HAP-1 (cell line): ENCODE measurements at regions not wholly inside any gene's neighbourhood (a gene's known extent, or its start where the extent isn't known, plus 50 kb on each side); places are given as distances from the start of the nearest gene placed in this dataset.

Experiments
- DNase-seq, 2 experiments: peaks; one replicate each; pipeline ENCODE4 v3.0.0-alpha.2; 2016 to 2020; ENCODE audit warnings: low spot score in 2 of 2
- H3K27me3 ChIP-seq: fragments of 250-450 bp; sonication (Bioruptor Pico); 2 replicates; pipeline ENCODE4 v1.5.1; 2020; ENCODE audit warnings: low read depth, mild to moderate bottlenecking, moderate library complexity
- H3K36me3 ChIP-seq: fragments of 250-450 bp; sonication (Bioruptor Pico); replicated peaks from 2 replicates; pipeline ENCODE4 v1.5.1; 2020; ENCODE audit warnings: mild to moderate bottlenecking
- H3K4me1 ChIP-seq: fragments of 250-450 bp; sonication (Bioruptor Pico); 2 replicates; pipeline ENCODE4 v1.5.1; 2020; ENCODE audit warnings: mild to moderate bottlenecking
- H3K4me3 ChIP-seq: fragments of 250-450 bp; sonication (Bioruptor Pico); 2 replicates; pipeline ENCODE4 v1.5.1; 2020; ENCODE audit warnings: mild to moderate bottlenecking, moderate library complexity
- H3K9me3 ChIP-seq: fragments of 250-450 bp; sonication (Bioruptor Pico); 2 replicates; pipeline ENCODE4 v1.5.1; 2020; ENCODE audit warnings: mild to moderate bottlenecking, moderate library complexity
- in situ Hi-C: fragments of 300-500 bp; cut with MboI; formaldehyde crosslinking; loops from 3 replicates; pipeline ENCODE4 v1.14.3; 2020; ENCODE audit warnings: low sequenced_read_pairs, inconsistent platforms, mixed read lengths

DNA sequence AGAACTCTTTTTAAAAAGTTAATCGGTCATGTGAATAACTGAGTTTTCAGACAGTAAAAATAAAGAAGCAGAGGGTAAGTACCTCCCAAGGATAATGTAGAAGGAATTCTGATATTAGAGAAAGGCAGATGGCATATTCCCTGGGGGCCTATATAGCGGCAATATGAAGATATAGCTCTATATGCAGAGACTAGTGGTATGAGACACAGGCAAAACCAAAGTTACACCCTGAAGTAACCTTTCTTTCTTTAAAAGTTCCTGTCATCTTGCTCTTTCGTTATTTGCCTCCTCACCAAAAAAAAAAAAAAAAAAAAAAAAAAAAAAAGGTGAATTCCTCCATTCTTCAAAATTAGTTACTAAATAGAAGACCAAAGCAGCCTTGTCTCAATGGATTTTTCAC lies 76.2 kb upstream of the ARHGAP32 start:
- no peaks in the 10 kb centered on the region for H3K36me3 ChIP-seq
- no peaks in the 10 kb centered on the region for H3K4me1 ChIP-seq
- no peak for DNase-seq
- in situ Hi-C loops, result no loop called here
- H3K27me3 ChIP-seq, result no peaks in the 10 kb centered on the region
- H3K9me3 ChIP-seq, result no peaks in the 10 kb centered on the region
- H3K4me3 ChIP-seq, result no peak overlapping the region

DNA sequence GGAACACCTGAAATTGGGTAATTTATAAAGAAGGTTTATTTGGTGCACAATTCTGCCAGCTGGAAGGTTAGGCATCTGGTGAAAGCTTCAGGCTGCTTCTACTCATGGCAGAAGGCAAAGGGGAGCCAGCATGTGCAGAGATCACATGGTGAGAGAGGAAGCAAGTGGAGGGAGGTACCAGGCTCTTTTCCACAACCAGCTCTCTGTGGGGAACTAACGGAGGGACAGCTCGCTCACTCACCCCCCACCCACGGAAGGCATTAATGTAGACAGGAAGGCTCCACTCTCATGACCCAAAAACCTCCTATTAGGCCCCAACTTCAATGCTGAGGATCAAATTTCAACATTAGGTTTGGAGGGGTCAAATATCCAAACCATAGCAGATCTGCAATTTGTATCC lies 75.6 kb upstream of the ARHGAP32 start:
- in situ Hi-C loops, result no loop called here
- H3K36me3 ChIP-seq, result no peaks in the 10 kb centered on the region
- no peaks in the 10 kb centered on the region for H3K27me3 ChIP-seq
- H3K4me1 ChIP-seq, result no peaks in the 10 kb centered on the region
- no peaks in the 10 kb centered on the region for H3K9me3 ChIP-seq
- no peak overlapping the region for H3K4me3 ChIP-seq
- DNase-seq, result no peak

DNA sequence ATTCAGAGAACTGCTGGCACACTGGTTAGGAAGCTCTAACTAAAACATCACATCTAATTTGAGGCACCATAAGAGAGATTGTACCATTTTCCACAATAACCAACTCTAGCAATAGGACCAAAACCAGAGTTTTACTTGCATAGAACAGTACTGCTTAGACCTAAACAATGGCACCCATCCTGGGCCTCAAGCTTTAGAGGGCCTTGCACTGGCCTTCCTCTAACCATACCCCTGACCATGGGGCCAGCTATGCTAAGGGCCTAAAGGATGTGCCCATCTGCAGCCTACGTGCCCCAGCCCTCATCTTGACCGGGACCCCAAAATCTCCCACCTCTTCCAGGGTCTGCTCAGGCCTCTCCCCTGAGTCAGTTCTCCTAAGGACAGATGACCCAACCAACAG lies 74.4 kb upstream of the ARHGAP32 start:
- Histone ChIP-seq H3K9me3 (no peaks in the 10 kb centered on the region), H3K27me3 (no peaks in the 10 kb centered on the region), H3K4me3 (no peak overlapping the region), H3K36me3 (no peaks in the 10 kb centered on the region), H3K4me1 (no peaks in the 10 kb centered on the region)
- no peak for DNase-seq
- in situ Hi-C loops, result no loop called here

DNA sequence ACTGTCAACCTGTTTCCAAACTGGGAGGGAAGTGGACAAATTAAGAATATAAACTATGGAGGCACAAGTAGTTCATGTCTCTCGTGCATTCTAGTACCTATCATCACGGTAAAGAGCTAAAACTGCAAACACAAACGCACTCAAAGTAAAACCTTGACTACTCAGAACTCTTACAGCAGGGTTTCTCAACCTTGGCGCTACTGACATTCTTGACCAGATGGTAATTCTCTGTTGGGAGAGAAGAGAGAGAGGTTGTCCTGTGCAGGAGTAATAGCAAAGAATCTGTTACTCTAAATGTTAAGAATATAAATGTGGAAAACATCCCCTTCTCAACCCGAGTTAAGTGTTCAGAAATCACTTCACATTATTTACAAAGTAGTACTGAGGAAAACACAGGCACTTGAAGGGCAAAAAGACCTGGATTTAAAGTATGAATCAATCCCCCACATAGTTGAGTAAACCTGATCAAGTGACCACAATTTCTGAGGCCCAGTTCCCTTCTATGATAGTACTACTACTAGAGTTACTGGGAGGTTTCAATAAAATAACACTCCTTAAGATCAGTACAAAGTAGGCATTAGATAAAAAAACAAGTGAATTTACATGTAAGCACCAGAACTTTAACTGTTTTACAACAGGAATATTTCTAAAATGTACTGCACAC lies 73.1 kb upstream of the ARHGAP32 start:
- H3K36me3 ChIP-seq, result no peaks in the 10 kb centered on the region
- no peaks in the 10 kb centered on the region; the same call in none of the 2 replicates for H3K4me1 ChIP-seq
- no peak overlapping the region for H3K4me3 ChIP-seq
- no peaks in the 10 kb centered on the region for H3K9me3 ChIP-seq
- H3K27me3 ChIP-seq, result no peaks in the 10 kb centered on the region
- in situ Hi-C loops, result no loop called here
- DNase-seq, result no peak

DNA sequence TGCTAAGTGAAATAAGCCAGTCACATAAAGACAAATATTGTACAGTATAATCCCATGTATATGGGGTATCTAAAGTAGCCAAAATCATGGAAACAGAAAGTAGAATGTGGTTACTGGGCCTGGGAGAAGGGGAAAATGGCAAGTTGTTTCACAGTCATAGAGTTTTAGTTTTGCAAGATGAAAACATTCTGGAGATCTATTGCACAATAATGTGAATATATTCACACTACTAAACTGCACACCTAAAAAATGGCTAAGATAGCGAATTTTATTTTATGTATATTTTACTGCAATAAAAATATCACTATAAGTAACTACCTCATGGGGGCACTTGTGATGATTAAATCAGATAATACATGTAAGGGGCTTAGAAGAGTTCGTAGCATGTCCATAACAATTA lies 72.0 kb upstream of the ARHGAP32 start:
- H3K4me3 ChIP-seq, result no peak overlapping the region
- no peaks in the 10 kb centered on the region for H3K36me3 ChIP-seq
- peaks cover 6% of the 10 kb centered on the region for H3K4me1 ChIP-seq
- DNase-seq, result no peak
- no peaks in the 10 kb centered on the region for H3K27me3 ChIP-seq
- H3K9me3 ChIP-seq, result no peaks in the 10 kb centered on the region
- in situ Hi-C loops, result no loop called here

DNA sequence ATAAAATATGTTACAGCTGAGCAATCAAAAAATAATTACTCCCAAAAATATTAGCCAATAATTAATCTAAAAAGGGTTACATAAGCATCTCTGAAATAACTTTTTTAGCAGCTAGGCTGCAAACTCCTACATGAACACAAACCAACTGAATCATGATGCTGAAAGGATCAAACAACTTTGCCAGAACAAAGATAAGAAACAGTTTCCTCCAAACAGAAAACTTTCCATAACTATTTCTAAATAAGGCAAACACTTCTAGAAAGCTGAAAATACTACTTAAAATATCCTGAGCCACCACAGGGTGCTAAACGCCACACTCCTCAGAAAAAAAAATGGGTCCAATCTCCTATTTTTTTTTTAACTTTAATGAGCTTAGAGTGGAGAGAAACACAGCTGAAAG lies 68.6 kb upstream of the ARHGAP32 start:
- H3K36me3 ChIP-seq, result no peaks in the 10 kb centered on the region
- no peaks in the 10 kb centered on the region for H3K9me3 ChIP-seq
- no peak for DNase-seq
- H3K4me1 ChIP-seq, result peaks cover 6% of the 10 kb centered on the region
- no peaks in the 10 kb centered on the region for H3K27me3 ChIP-seq
- in situ Hi-C loops, result no loop called here
- H3K4me3 ChIP-seq, result no peak overlapping the region

DNA sequence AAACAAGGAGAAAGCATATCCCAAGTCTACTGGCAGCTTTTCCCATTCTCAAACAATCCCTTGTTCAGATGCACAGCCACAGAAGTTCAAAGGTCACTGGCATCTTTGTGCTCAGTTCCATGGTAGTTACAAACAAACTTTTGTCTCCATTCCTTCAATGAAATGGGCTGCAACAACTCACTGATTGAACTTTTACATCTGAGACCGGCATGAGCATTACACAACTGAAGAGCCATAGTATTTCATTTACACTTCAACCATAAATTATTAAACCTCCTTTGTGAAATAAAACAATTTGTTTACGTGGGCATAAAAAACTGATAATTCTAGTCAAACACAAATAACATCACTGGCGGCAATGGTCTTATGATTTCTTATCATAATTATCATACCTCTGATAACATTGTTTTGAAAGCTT lies 67.8 kb upstream of the ARHGAP32 start:
- Histone ChIP-seq H3K4me3 (no peak overlapping the region), H3K36me3 (no peaks in the 10 kb centered on the region), H3K9me3 (no peaks in the 10 kb centered on the region), H3K4me1 (peaks cover 6% of the 10 kb centered on the region), H3K27me3 (no peaks in the 10 kb centered on the region)
- in situ Hi-C loops, result no loop called here
- peak; percentile 48 to 60 for DNase-seq

DNA sequence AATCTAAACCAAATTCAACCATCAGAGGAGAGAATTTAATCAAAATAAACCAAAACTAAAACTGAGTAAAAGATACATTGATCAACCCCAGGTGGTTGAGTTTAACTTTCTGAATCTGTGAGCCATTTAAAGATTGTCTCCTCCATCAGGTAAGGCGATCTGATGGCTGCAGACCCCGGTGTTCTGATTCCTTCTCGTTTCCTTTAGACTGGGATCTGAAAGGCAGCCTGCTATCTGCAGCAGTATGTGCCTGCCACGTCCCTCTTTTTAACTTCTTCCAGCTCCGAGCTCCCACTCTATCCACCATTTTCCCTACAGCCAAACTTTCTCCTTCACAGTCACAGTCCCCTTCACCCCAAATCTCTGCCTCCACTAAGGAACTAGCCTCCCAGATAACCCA lies 66.1 kb upstream of the ARHGAP32 start:
- Histone ChIP-seq H3K4me1 (peaks cover 6% of the 10 kb centered on the region), H3K4me3 (no peak overlapping the region), H3K9me3 (no peaks in the 10 kb centered on the region), H3K27me3 (no peaks in the 10 kb centered on the region), H3K36me3 (no peaks in the 10 kb centered on the region)
- no peak for DNase-seq
- in situ Hi-C loops, result no loop called here

DNA sequence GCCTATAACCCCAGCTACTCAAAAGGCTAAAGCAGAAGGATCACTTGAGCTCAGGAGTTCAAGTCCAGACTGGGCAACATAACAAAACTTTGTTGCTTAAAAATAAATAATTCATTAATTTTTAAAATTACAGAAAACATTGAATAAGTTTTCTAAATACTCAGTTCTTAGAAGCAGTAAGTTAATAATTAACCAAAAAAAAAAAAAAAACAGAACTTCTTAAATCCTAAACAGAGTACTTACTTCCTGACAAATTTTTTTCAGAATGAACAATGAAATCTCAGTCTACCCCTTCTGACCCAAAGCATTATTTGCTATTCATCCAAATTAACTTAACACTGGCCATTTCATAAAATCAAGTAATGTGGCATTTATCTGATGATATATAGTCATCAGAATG lies 65.4 kb upstream of the ARHGAP32 start:
- H3K27me3 ChIP-seq, result no peaks in the 10 kb centered on the region
- DNase-seq, result no peak
- no peaks in the 10 kb centered on the region for H3K9me3 ChIP-seq
- peaks cover 10% of the 10 kb centered on the region for H3K4me1 ChIP-seq
- H3K36me3 ChIP-seq, result no peaks in the 10 kb centered on the region
- in situ Hi-C loops, result no loop called here
- H3K4me3 ChIP-seq, result no peak overlapping the region

DNA sequence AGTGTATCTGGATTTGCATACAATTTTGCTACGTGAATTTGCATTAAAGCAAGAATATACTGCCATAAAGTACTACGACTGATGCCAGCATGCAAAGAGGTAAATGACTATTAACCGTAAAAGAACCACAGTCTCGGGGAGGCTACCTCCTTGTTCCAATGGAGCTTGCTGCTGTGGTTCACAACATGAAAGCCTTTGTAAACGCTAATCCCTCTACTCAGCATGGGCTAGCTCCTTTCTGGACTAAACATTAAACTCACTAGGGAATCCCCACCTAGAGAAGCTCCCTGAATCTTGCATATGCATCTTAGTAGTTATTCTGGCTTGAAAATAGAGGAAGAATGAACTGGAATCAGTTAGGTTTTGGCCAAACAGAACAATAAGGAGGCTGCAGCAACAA lies 60.5 kb upstream of the ARHGAP32 start:
- no peaks in the 10 kb centered on the region for H3K27me3 ChIP-seq
- peaks cover 9% of the 10 kb centered on the region; the same call in 1 of the 2 replicates for H3K4me1 ChIP-seq
- H3K36me3 ChIP-seq, result no peaks in the 10 kb centered on the region
- H3K9me3 ChIP-seq, result no peaks in the 10 kb centered on the region
- H3K4me3 ChIP-seq, result no peak overlapping the region
- DNase-seq, result peak; percentile 19 to 24
- in situ Hi-C loops, result no loop called here

DNA sequence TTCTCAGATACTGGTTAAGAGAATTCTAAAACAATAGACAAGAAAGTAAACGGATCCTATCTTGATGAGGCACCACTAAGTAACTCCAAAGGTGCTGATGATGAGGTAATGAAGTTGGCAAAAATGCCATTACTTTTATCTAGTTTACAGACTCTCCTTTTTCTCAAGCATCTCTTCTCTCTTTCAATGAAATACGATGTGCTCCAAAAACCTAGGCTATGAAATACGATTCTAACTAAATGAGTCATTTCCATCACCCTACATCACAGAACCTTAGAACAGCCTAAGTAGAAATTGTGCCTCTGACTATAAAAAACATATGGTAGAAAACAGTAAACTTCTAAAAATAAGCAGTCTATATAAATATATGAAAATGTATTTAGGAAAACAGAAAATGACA lies 58.9 kb upstream of the ARHGAP32 start:
- in situ Hi-C loops, result no loop called here
- DNase-seq, result no peak
- Histone ChIP-seq H3K4me3 (no peak overlapping the region), H3K4me1 (peaks cover 9% of the 10 kb centered on the region; the same call in 1 of the 2 replicates), H3K9me3 (no peaks in the 10 kb centered on the region), H3K36me3 (no peaks in the 10 kb centered on the region), H3K27me3 (no peaks in the 10 kb centered on the region)

DNA sequence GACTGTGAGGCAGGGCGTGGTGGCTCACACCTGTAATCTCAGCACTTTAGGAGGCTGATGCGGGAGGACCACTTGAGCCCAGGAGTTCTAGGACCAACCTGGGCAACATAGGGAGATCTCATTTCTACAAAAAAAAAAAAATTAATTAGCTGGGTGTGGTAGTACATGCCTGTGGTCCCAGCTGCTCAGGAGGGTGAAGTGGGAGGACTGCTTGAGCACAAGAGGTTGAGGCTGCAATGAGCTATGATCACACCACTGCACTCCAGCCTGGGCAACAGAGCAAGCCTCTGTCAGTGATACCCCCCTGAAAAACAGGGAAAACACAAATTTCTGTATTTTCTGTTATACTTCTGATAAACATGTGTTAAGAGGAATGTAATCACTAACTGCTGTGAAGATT lies 57.8 kb upstream of the ARHGAP32 start:
- no peaks in the 10 kb centered on the region for H3K36me3 ChIP-seq
- in situ Hi-C loops, result no loop called here
- H3K9me3 ChIP-seq, result no peaks in the 10 kb centered on the region
- DNase-seq, result no peak
- H3K4me3 ChIP-seq, result no peak overlapping the region
- no peaks in the 10 kb centered on the region for H3K27me3 ChIP-seq
- peaks cover 9% of the 10 kb centered on the region; the same call in 1 of the 2 replicates for H3K4me1 ChIP-seq

DNA sequence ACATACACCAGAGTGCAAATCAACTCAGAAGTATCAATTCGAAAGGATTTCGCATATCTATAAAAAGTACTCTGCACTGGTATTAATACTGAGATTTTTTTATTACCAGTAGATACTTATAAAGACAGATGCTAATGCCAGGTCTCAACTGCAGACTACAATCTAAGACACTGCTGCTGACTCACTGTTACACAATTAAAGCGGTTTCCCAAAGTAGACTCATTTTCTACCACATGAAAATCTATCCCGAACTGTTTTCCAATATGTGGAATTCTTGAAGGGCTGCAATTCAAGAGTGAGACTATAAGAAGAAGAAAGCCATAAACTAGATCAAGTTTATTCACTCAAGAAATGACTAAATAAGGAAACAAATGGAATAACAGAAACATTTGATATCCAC lies 57.2 kb upstream of the ARHGAP32 start:
- in situ Hi-C loops, result no loop called here
- no peak overlapping the region for H3K4me3 ChIP-seq
- no peak for DNase-seq
- H3K36me3 ChIP-seq, result no peaks in the 10 kb centered on the region
- no peaks in the 10 kb centered on the region for H3K27me3 ChIP-seq
- no peaks in the 10 kb centered on the region for H3K9me3 ChIP-seq
- peaks cover 9% of the 10 kb centered on the region; the same call in 1 of the 2 replicates for H3K4me1 ChIP-seq

DNA sequence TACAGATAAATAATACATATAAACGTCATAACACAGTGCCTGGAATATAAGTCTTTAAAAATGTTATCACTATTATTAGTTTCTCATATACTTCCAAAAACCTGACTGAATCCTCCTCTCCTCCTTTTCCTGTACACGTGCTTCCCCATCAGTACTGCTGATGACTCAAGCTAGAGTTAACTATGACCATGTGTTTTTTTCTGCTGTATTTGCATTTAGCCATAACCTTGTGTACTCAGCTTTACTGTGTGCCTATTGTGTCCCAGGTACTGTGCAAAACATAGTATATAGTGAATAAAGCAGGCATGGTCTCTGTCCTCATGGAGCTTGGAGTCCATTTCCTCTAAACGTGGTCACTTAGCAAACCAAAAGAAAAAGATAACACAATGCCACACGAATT lies 56.5 kb upstream of the ARHGAP32 start:
- DNase-seq, result no peak

DNA sequence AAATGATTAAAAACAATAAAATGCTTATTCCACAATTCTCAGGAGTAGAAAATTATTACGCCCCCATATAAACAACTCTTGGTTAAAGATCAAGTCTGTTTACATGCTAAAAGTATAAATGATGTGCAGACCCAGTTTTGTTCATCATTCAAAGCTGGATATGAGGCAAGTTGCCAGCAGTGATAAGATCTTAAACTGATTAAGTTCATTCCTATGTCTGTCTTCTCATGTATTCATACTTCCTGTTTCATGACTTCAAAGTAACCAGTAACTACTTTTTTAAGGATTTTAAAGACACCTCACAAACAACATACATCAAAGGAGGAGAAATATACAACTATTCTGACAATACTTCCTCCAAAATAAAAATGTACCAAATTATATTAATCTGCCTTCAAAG lies 55.0 kb upstream of the ARHGAP32 start:
- peaks cover under 1% of the 10 kb centered on the region; the same call in 1 of the 2 replicates for H3K4me1 ChIP-seq
- H3K9me3 ChIP-seq, result no peaks in the 10 kb centered on the region
- in situ Hi-C loops, result no loop called here
- no peaks in the 10 kb centered on the region for H3K36me3 ChIP-seq
- no peak overlapping the region for H3K4me3 ChIP-seq
- H3K27me3 ChIP-seq, result no peaks in the 10 kb centered on the region
- DNase-seq, result no peak

More for the DNA sequence above, 56.5 kb upstream of the ARHGAP32 start:
- H3K36me3 ChIP-seq, result no peaks in the 10 kb centered on the region
- peaks cover 9% of the 10 kb centered on the region; the same call in 1 of the 2 replicates for H3K4me1 ChIP-seq
- no peaks in the 10 kb centered on the region for H3K27me3 ChIP-seq
- in situ Hi-C loops, result no loop called here
- no peaks in the 10 kb centered on the region for H3K9me3 ChIP-seq
- no peak overlapping the region for H3K4me3 ChIP-seq
